ENCODE measurements at regions not wholly inside any gene's neighbourhood (a gene's known extent, or its start where the extent isn't known, plus 50 kb on each side); places are given as distances from the start of the nearest gene placed in this dataset.
"Not testable (repeated sequence)": the region's sequence is repeated elsewhere in the genome, so short reads cannot be mapped to it uniquely, and the experiment has no call there.

- TF ChIP-seq ZNF426 (tag by site-specific recombination; IDR thresholded peaks at IDR 0.05): no peak
- TF ChIP-seq SETDB1 (IDR thresholded peaks at IDR 0.05; ENCODE audit: insufficient read length, low read length): peak; percentile 99
These were observed 149.5 kb downstream of the OR13H1 start (continued) for GRCh38 chrX:131693359-131693758.

- H3K4me3 ChIP-seq (ENCODE audit: low read depth, low read length); H3K36me3 ChIP-seq (ENCODE audit: control insufficient read depth in 2 of 2, insufficient read depth in 1 of 2, low read length in 2 of 2); H3K9me3 ChIP-seq (ENCODE audit: control insufficient read depth, insufficient read depth, low read depth, low read length); H3K27ac ChIP-seq (ENCODE audit: extremely low read depth, low read depth, low read length); H3K4me1 ChIP-seq (ENCODE audit: control insufficient read depth, insufficient read depth, low read length); CTCF ChIA-PET; POLR2A ChIA-PET: not testable (repeated sequence)
- TF ChIP-seq ZNF280D (tag by site-specific recombination; IDR thresholded peaks at IDR 0.05): 0 out of 2 replicates have a peak, but pooled peaks have one; percentile 43
- peak; percentile 93 for TF ChIP-seq ZNF146 (tag by site-specific recombination; IDR thresholded peaks at IDR 0.05)
These were observed 153.1 kb downstream of the OR13H1 start for GRCh38 chrX:131696989-131697388.

- CTCF ChIA-PET: interaction anchor here (0.7 to 1.5 kb wide), 3 partner anchors 29 to 141 kb away, joined by 3 to 5 read pairs (median 3); no protein-coding TSS in a partner anchor
- no peaks in the 10 kb centered on the region for H3K9me3 ChIP-seq (ENCODE audit: control insufficient read depth, insufficient read depth, low read depth, low read length)
- H3K36me3 ChIP-seq (ENCODE audit: control insufficient read depth in 2 of 2, insufficient read depth in 1 of 2, low read length in 2 of 2): peaks cover 3% of the 10 kb centered on the region in 2 experiments; a peak in 2 of 3 replicates
- POLR2A ChIA-PET: no interaction called here
- H3K4me3 ChIP-seq (ENCODE audit: low read depth, low read length): no peak overlapping the region
- TF ChIP-seq ZBTB1 (tag by site-specific recombination; IDR thresholded peaks at IDR 0.05) (no peak), ZNF292 (tag by site-specific recombination; IDR thresholded peaks at IDR 0.05; ENCODE audit: borderline replicate concordance, low read depth) (no peak), ZNF174 (tag by site-specific recombination; IDR thresholded peaks at IDR 0.05) (no peak), ZNF645 (tag by site-specific recombination; IDR thresholded peaks at IDR 0.05) (no peak), ZNF560 (tag by site-specific recombination; IDR thresholded peaks at IDR 0.05; ENCODE audit: borderline replicate concordance) (no peak), ZNF114 (tag by site-specific recombination; IDR thresholded peaks at IDR 0.05) (no peak), ZNF777 (tag by site-specific recombination; IDR thresholded peaks at IDR 0.05; ENCODE audit: borderline replicate concordance) (no peak), RBAK (tag by site-specific recombination; IDR thresholded peaks at IDR 0.05) (no peak), HOXD13 (CRISPR knock-in tag; IDR thresholded peaks at IDR 0.05; ENCODE audit: borderline replicate concordance) (no peak), ZNF157 (tag by site-specific recombination; IDR thresholded peaks at IDR 0.05) (no peak), ZNF394 (tag by site-specific recombination; IDR thresholded peaks at IDR 0.05; ENCODE audit: borderline replicate concordance) (no peak)
- peaks cover 3% of the 10 kb centered on the region; the same call in 1 of the 2 replicates for H3K4me1 ChIP-seq (ENCODE audit: control insufficient read depth, insufficient read depth, low read length)
- H3K27ac ChIP-seq (ENCODE audit: extremely low read depth, low read depth, low read length): no peak overlapping the region
These were observed 159.8 kb downstream of the OR13H1 start for GRCh38 chrX:131703646-131704045.

- peak overlapping the region; percentile 28 for H3K4me3 ChIP-seq (ENCODE audit: low read depth, low read length)
- peak overlapping the region; percentile 68 for H3K27ac ChIP-seq (ENCODE audit: extremely low read depth, low read depth, low read length)
- H3K4me1 ChIP-seq (ENCODE audit: control insufficient read depth, insufficient read depth, low read length): peaks cover 3% of the 10 kb centered on the region; the same call in 1 of the 2 replicates
- ChIA-PET CTCF (interaction anchor here (0.6 to 1.6 kb wide), 6 partner anchors 29 to 1687 kb away, joined by 3 to 5 read pairs (median 3); no protein-coding TSS in a partner anchor), POLR2A (interaction anchor here (1.0 kb wide), 1 partner anchor 42 kb away, joined by 3 read pairs; no protein-coding TSS in a partner anchor)
- no peaks in the 10 kb centered on the region; the same call in 1 of the 2 replicates for H3K9me3 ChIP-seq (ENCODE audit: control insufficient read depth, insufficient read depth, low read depth, low read length)
- H3K36me3 ChIP-seq (ENCODE audit: control insufficient read depth in 2 of 2, insufficient read depth in 1 of 2, low read length in 2 of 2): peaks cover 3% of the 10 kb centered on the region in 2 experiments; a peak in 2 of 3 replicates
- TF ChIP-seq PRDM10 (tag by site-specific recombination; IDR thresholded peaks at IDR 0.05) (peak; percentile 31; the same call in 1 of the 2 replicates), ZNF654 (tag by site-specific recombination; IDR thresholded peaks at IDR 0.05; ENCODE audit: low read depth) (peak; percentile 99), ZNF76 (tag by site-specific recombination; IDR thresholded peaks at IDR 0.05; ENCODE audit: borderline replicate concordance, low read depth) (peak; percentile 15; the same call in 1 of the 2 replicates), ZSCAN18 (tag by site-specific recombination; IDR thresholded peaks at IDR 0.05) (0 out of 2 replicates have a peak, but pooled peaks have one; percentile 28)
These were observed 160.3 kb downstream of the OR13H1 start for GRCh38 chrX:131704136-131704695.

All from HEK293 (cell line).